ENCODE measurements at regions not wholly inside any gene's neighbourhood (a gene's known extent, or its start where the extent isn't known, plus 50 kb on each side); places are given as distances from the start of the nearest gene placed in this dataset.

- TF ChIP-seq POLR2A (IDR thresholded peaks at IDR 0.05) (no peak), CTCF (IDR thresholded peaks at IDR 0.05 in 8 of 11, conservative IDR thresholded peaks at IDR 0.05 in 3 of 11) (no peak), POLR2AphosphoS5 (IDR thresholded peaks at IDR 0.05) (no peak)
Measured at GRCh38 chr2:238729261-238729935, 118.5 kb upstream of the TWIST2 start.

Data from spleen (tissue), 7 donors.